OCI-LY7 (cell line): ENCODE measurements at regions not wholly inside any gene's neighbourhood (a gene's known extent, or its start where the extent isn't known, plus 50 kb on each side); places are given as distances from the start of the nearest gene placed in this dataset.

Experiments
- BruUV-seq: library from RNA; stranded (reverse); fragments of 400-500 nt; replicated peaks from 2 replicates; lab custom pipeline; 2021; lab: Mats Ljungman, UMichigan
- CTCF ChIA-PET: fragments of 300-600 bp; sonication (Branson Sonifier 250); formaldehyde crosslinking; loops from one replicate; lab custom pipeline; 2022; ENCODE audit warnings: antibody characterized with exemption; ENCODE audit not compliant: unreplicated experiment; lab: Charles Lee
- POLR2A ChIA-PET: fragments of 300-600 bp; sonication (Branson Sonifier 250); formaldehyde crosslinking; loops from one replicate; lab custom pipeline; 2022; ENCODE audit warnings: antibody characterized with exemption; lab: Charles Lee
- DNase-seq: peaks from one replicate; pipeline ENCODE4 v3.0.0-alpha.2; 2015; ENCODE audit warnings: low spot score
- H2AFZ ChIP-seq: fragments of 200-600 bp; sonication (generic), shearing (Covaris generic); 2 replicates; pipeline ENCODE4 v1.6.1; 2014; ENCODE audit warnings: mild to moderate bottlenecking, antibody characterized with exemption, low read length, moderate library complexity
- H3K27ac ChIP-seq: fragments of 200-600 bp; sonication (generic); 2 replicates; pipeline ENCODE4 v1.5.1; 2014; ENCODE audit warnings: mixed run types, low read depth, mild to moderate bottlenecking, moderate library complexity, low read length, inconsistent platforms; ENCODE audit not compliant: poor library complexity, severe bottlenecking
- H3K36me3 ChIP-seq: fragments of 200-600 bp; sonication (generic); 2 replicates; pipeline ENCODE4 v1.6.1; 2014; ENCODE audit warnings: mild to moderate bottlenecking, antibody characterized with exemption, low read length, moderate library complexity, mixed read lengths; ENCODE audit not compliant: insufficient read depth
- H3K4me1 ChIP-seq: fragments of 200-600 bp; sonication (generic); 2 replicates; pipeline ENCODE4 v1.5.1; 2014; ENCODE audit warnings: mild to moderate bottlenecking, low read length; ENCODE audit not compliant: insufficient read depth, poor library complexity, severe bottlenecking
- H3K4me2 ChIP-seq: fragments of 200-600 bp; sonication (generic); 2 replicates; pipeline ENCODE4 v1.6.1; 2014; ENCODE audit warnings: mild to moderate bottlenecking, low read length
- H3K4me3 ChIP-seq: fragments of 200-600 bp; sonication (generic); 2 replicates; pipeline ENCODE4 v1.5.1; 2014; ENCODE audit warnings: mild to moderate bottlenecking, low read depth, low read length; ENCODE audit not compliant: poor library complexity, severe bottlenecking
- H3K79me2 ChIP-seq: fragments of 200-600 bp; sonication (generic); 2 replicates; pipeline ENCODE4 v1.6.1; 2016; ENCODE audit warnings: low read depth, mild to moderate bottlenecking, low read length, moderate library complexity, mixed read lengths; ENCODE audit not compliant: insufficient read depth
- H3K9me2 ChIP-seq: fragments of 200-600 bp; sonication (generic); 2 replicates; pipeline ENCODE4 v1.6.1; 2016; ENCODE audit warnings: mild to moderate bottlenecking, low read length, mixed read lengths; ENCODE audit not compliant: insufficient read depth
- H3K9me3 ChIP-seq: fragments of 200-600 bp; sonication (generic); 2 replicates; pipeline ENCODE4 v1.6.1; 2014; ENCODE audit warnings: mild to moderate bottlenecking, mixed run types, low read length, mixed read lengths
- H4K20me1 ChIP-seq: fragments of 200-600 bp; sonication (generic); 2 replicates; pipeline ENCODE4 v1.6.1; 2014; ENCODE audit warnings: mild to moderate bottlenecking, antibody characterized with exemption, low read length, moderate library complexity, mixed read lengths; ENCODE audit not compliant: insufficient read depth
- EZH2phosphoT487 ChIP-seq: fragments of 200-600 bp; sonication (generic); IDR thresholded peaks from 2 replicates; pipeline ENCODE4 v1.6.1; 2018; ENCODE audit warnings: low read depth, borderline replicate concordance, mild to moderate bottlenecking, mixed run types, antibody characterized with exemption, low read length, moderate library complexity, mixed read lengths
- intact Hi-C: fragments of 100-400 bp; cut with micrococcal nuclease; formaldehyde crosslinking; loops from one replicate; pipeline ENCODE4 v1.10.0; 2022; ENCODE audit not compliant: unreplicated experiment
- TF ChIP-seq, protein P1 (sequence below): fragments of 200-600 bp; sonication (generic); conservative IDR thresholded peaks from 2 replicates; pipeline ENCODE4 v1.5.1; 2014; ENCODE audit warnings: mild to moderate bottlenecking, antibody characterized with exemption, low read length, moderate library complexity, mixed read lengths

DNA sequence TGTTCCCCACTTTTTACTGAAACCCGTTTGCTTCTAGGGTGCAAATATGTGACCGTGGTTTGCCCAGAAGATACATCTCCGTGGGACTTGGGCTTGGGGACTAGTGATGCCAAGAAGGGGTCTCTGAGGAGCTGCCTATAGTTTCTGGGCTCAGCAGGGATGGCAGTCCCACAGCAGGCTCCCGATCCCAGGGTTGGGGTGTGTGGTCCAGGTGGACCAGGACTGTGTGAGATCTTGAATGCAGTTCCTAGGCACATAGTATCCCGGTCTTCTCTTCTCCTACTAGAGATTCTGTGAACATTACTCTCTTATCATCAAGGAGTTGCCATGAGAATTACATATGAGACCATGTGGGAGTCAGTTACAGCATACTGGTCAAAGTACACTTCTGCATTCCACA, 435.8 kb upstream of the SPRED2 start:
- no peaks in the 10 kb centered on the region for H4K20me1 ChIP-seq

DNA sequence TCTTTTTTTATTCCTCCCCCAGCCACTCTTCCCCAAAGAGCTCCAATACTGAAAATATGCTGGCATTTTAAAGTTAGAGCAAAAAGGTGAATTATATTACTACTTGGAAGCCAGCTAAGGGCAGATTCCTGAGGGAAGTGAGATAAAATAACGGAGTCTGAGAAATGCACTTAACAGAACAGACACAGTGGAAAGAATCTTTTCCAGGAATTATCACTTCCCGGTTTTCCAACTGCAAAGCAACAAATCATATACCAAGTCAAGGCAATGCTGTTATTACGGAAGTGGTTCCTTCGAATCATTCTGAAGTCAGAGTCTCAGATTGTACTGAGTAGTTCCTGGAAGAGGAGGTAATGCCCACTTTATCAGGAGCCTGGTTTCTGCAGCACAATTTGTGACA, 435.0 kb upstream of the SPRED2 start:
- Histone ChIP-seq H3K79me2 (no peaks in the 10 kb centered on the region), H3K4me3 (no peak overlapping the region), H3K9me3 (no peaks in the 10 kb centered on the region), H4K20me1 (no peaks in the 10 kb centered on the region), H3K36me3 (no peaks in the 10 kb centered on the region), H3K4me2 (no peak overlapping the region), H2AFZ (no peak overlapping the region), H3K4me1 (no peaks in the 10 kb centered on the region), H3K9me2 (no peaks in the 10 kb centered on the region), H3K27ac (no peak overlapping the region)
- CTCF ChIA-PET, result no interaction called here
- intact Hi-C loops, result no loop called here
- no peak for DNase-seq
- BruUV-seq, result no TSS peak
- POLR2A ChIA-PET, result interaction anchor here (0.7 kb wide), 1 partner anchor 238 kb away, joined by 3 read pairs; no protein-coding TSS in a partner anchor
- TF ChIP-seq EZH2phosphoT487, result no peak
- TF ChIP-seq, protein P1, sequence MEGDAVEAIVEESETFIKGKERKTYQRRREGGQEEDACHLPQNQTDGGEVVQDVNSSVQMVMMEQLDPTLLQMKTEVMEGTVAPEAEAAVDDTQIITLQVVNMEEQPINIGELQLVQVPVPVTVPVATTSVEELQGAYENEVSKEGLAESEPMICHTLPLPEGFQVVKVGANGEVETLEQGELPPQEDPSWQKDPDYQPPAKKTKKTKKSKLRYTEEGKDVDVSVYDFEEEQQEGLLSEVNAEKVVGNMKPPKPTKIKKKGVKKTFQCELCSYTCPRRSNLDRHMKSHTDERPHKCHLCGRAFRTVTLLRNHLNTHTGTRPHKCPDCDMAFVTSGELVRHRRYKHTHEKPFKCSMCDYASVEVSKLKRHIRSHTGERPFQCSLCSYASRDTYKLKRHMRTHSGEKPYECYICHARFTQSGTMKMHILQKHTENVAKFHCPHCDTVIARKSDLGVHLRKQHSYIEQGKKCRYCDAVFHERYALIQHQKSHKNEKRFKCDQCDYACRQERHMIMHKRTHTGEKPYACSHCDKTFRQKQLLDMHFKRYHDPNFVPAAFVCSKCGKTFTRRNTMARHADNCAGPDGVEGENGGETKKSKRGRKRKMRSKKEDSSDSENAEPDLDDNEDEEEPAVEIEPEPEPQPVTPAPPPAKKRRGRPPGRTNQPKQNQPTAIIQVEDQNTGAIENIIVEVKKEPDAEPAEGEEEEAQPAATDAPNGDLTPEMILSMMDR, result no peak

More for the DNA sequence above, 435.8 kb upstream of the SPRED2 start:
- no peak overlapping the region for H3K4me3 ChIP-seq
- H3K9me2 ChIP-seq, result no peaks in the 10 kb centered on the region
- CTCF ChIA-PET, result no interaction called here
- TF ChIP-seq, protein P1, result no peak
- no peak for TF ChIP-seq EZH2phosphoT487
- BruUV-seq, result no TSS peak
- H3K4me1 ChIP-seq, result no peaks in the 10 kb centered on the region
- DNase-seq, result no peak
- no peak overlapping the region for H3K4me2 ChIP-seq
- H3K36me3 ChIP-seq, result no peaks in the 10 kb centered on the region
- H3K9me3 ChIP-seq, result no peaks in the 10 kb centered on the region
- no peak overlapping the region for H3K27ac ChIP-seq
- no peaks in the 10 kb centered on the region for H3K79me2 ChIP-seq
- no peak overlapping the region for H2AFZ ChIP-seq
- POLR2A ChIA-PET, result interaction anchor here (0.5 kb wide), 1 partner anchor 1994 kb away, joined by 3 read pairs; no protein-coding TSS in a partner anchor
- intact Hi-C loops, result no loop called here

DNA sequence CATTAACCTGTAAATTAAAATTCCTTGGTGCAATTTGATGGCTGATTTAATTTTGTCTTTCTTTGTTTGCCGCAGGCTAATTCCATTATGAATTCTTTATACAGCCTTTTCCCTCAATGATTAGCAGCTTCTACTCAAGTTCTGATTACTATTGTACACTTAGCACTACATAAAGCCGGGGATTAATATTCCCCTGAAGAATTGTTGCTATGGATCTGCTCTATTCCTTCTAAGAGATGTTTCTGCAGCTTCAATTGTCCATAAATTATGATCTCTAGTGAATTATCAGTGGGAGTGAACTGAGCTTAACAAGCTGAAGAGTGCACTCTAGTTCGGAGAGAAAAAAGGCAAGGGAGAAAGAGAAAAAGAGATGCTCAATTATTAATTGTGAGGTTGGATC, 433.7 kb upstream of the SPRED2 start:
- Histone ChIP-seq H3K4me2 (no peak overlapping the region), H2AFZ (no peak overlapping the region), H3K36me3 (no peaks in the 10 kb centered on the region), H3K4me1 (no peaks in the 10 kb centered on the region), H3K9me2 (no peaks in the 10 kb centered on the region), H3K9me3 (no peaks in the 10 kb centered on the region), H3K79me2 (no peaks in the 10 kb centered on the region), H3K27ac (no peak overlapping the region), H4K20me1 (no peaks in the 10 kb centered on the region), H3K4me3 (no peak overlapping the region)
- TF ChIP-seq EZH2phosphoT487, result no peak
- TF ChIP-seq, protein P1, result no peak
- DNase-seq, result no peak
- no TSS peak for BruUV-seq
- intact Hi-C loops, result no loop called here
- ChIA-PET POLR2A (interaction anchor here (0.6 to 1.1 kb wide), 3 partner anchors 12 to 1799 kb away, joined by 3 to 4 read pairs (median 3); no protein-coding TSS in a partner anchor), CTCF (no interaction called here)
